ENCODE measurements at regions not wholly inside any gene's neighbourhood (a gene's known extent, or its start where the extent isn't known, plus 50 kb on each side); places are given as distances from the start of the nearest gene placed in this dataset.

DNA sequence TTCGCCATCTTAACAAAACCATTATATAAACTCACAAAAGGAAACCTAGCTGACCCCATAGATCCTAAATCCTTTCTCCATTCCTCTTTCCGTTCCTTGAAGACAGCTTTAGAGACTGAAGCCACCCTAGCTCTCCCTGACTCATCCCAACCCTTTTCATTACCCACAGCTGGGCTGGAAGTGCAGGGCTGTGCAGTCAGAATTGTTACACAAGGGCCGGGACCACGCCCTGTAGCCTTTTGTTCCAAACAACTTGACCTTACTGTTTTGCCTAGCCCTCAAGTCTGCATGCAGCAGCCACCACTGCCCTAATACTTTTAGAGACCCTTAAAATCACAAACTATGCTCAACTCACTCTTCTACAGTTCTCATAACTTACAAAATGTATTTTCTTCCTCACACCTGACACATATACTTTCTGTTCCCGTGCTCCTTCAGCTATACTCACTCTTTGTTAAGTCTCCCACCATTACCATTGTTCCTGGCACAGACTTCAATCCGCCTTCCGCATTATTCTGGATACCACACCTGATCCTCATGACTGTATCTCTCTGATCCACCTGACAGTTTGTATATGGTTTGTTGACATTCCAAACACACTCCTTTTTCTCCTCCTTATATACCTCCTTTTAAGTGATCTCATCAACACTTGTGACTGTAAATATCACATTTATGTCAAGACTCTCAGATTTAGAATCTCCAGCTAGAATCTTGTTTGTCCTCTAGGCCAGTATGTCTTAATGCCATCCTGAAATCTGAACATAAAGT is 208.7 kb downstream of the KITLG start:
- DNase-seq: no peak

DNA sequence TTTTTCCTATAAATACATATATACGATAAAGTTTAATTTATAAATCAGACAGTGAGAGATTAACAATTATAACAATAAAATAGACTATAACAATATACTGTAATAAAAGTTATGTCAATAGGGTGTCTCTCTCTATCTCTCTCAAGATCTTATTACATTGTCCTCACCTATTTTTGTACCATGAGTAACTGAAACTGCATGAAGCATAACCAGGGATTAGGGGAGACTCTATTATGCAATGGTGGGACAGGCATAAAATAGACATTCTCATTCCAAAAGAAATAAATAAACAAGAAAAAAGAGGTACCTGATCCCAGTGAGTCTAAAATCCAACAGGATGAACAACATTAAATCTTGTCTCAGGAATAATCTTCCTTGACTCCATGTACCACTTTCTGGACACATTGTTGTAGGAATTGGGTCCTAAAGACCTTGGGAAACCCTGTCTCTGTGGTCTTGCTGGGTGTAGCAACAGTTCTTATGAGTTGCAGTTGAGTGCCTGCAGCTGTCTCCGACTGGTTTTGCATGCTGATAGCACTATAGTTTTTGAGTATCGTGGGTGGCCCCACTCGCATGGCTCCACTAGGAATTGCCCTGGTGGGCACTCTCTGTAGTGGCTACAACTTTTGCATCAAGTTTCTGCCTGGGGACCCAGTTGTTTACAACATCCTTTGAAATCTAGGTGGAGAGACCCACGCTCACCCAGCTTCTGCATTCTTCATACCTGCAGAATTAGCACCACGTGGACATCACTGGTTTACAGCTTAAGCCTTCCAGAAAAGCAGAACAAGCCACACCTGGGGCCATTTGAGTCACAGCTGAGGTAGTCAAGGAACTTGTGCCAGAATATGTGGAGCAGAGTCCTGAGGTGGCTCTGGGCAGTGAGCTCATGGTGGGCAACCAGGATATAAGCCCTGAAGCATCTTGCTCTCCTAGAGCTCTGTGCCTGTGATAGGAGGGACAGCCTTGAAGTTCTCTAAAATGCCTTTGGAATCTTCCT is 204.7 kb downstream of the KITLG start:
- DNase-seq: no peak

DNA sequence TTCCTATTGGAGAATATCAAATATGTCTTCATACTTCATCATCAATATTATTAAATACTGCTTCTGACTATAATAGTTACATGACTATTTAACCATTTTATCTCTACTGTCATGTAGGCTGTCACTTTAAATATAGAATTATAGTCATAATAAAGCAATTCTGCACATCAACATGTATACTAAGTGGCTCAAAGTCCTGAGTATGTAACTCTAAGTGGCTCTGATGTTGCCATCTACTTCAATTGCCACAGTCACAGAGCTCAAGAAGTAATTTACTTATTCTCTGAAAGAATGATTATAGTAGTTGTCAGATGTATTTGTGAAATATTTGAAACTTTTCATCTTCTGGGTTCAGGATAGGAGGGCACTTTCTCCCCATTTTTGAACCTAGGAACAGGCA is 202.3 kb downstream of the KITLG start:
- DNase-seq: no peak

DNA sequence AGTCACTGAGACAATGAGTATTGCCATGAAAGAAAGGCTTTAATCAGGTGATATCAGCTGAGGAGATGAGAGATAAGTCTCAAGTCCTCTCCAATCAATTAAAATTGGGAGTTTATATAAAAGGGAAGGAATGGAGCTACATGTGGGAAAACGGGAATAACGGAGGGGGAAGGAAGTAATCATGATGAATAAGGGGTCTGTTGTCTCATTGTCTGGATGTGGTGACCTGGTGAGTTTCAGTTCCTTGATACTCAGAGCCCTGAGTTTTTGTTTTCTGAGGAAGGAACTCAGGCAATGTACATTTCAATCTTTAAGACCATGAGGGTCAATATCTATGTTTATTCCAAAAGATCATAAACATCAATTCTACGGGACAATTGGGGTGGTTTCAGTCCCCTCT is 198.8 kb downstream of the KITLG start:
- no peak for DNase-seq

- no peak for DNase-seq
Observed at GRCh38 chr12:88383405-88383804, 196.9 kb downstream of the KITLG start.

- DNase-seq: no peak
Observed at GRCh38 chr12:88388566-88389540, 191.4 kb downstream of the KITLG start.

DNA sequence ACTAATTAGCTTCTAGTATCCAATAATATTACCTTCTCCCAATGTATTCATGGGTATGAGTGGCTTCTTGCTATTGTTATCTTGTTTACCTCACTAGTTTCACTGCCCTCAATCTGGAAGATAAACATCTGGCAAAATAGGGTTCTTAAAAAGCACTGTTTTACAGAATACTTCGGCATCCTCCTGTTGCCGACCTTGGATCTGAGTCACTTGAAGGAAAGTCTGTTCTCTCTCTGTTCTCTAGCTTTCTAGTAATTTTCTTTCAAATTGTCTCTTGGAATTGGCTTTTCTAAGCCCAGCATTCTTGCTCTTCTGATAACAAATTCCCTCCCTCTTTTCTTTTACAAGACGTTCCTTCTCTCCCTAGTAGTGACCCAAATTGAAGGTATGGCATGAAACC is 189.5 kb downstream of the KITLG start:
- no peak for DNase-seq

- DNase-seq: no peak
Observed at GRCh38 chr12:88391556-88391955, 188.7 kb downstream of the KITLG start.

GRCh38 chr12:88393017-88393767 is 187.1 kb downstream of the KITLG start:
- no peak for DNase-seq

GRCh38 chr12:88398031-88398430 is 182.2 kb downstream of the KITLG start:
- DNase-seq: no peak

- no peak for DNase-seq
Observed at GRCh38 chr12:88399811-88400210, 180.5 kb downstream of the KITLG start.

GRCh38 chr12:88400302-88400701 is 180.0 kb downstream of the KITLG start:
- no peak for DNase-seq

- DNase-seq: no peak
Observed at GRCh38 chr12:88401155-88401554, 179.1 kb downstream of the KITLG start.

DNA sequence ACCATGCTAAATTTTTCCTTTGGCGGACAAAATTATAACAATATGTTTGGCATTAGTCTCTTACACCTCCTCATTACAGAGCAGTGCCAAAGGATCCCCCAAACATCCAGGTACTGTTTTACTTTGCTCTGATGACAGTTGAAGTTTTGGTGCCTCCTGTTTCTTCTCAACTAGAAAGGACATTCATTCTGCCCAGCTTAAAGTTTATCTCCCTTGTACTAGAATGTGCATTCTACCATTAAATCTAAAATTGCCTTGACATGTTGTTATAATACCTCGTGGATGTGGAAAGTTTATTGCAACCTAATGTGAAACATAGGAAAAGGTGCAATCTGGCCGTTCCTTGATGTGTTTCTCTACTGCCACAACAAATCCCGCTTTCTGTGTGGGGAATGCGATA is 173.4 kb downstream of the KITLG start:
- DNase-seq: no peak

DNA sequence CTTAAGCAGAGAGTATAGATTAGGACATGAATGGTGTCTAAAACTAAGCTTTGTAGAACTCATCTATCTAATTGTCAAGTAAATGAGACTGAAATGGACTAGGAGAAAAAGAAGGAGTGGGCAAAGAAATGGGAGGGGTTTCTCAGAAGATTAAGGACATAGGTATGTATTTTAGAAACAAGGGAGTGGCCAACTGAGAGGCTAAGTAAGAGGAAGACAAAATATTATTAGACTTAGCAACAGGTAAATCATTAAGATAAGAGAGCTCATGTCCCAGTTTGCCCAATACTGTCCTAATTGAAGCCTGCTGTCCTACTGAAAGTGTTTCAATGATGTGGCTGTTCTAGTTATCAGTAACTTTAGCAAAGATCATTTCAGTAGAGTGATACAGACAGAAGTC is 171.4 kb downstream of the KITLG start:
- DNase-seq: no peak

- DNase-seq: no peak
Observed at GRCh38 chr12:88409257-88409656, 171.0 kb downstream of the KITLG start.

DNA sequence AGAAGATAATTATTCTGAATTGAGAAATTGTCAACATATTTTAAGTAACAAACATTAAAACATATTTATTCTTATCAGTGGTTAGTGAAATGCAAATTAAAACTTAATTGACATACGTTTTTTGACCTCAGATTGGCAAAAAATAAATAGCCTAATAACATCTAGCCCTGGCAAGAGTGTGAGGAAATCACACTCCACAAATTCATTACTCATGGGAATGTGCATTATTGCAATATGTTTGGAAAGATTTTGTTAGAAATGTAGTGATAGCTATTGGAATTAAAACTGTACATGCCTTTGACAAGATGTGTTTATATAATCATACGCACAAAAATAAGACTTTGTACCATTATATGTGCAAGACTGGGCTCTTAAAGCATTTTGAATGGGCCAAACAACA is 168.6 kb downstream of the KITLG start:
- DNase-seq: no peak

DNA sequence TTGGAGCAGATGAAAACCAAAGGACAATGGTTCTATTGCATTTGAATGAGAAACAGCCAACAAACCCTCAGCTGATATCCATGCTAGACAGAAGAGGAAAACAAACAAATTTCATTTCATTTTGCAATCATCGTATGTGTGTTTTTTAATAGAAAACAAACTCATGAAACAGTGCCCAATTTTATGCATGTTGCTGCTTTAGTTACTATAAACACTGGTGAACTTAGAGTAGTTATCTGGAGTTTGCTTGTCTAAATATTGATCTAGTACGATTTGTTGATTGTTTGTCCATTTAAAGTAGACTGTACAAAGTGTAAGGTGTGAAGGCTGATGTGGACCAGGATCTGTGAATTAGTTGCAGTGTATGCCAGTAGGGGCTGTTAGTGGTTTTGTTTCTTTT is 166.6 kb downstream of the KITLG start:
- no peak for DNase-seq

DNA sequence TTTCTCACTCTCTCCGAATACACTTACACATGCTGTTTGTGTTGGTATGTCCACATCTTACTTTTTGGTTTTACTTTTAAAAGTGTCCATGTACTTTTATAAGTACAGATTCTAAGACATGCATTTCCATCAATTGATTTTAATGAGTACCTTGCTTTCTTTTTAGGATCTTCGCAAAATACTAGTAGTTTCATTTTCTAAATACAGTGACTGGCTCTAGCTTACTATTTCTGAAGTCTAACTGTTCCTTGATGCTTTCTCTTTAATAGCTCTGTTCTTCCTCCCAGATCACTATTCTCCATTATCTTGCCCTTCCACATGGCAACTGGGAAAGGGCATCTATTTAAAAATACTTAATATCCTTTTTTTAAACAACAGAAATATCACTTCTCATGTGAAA is 164.1 kb downstream of the KITLG start:
- no peak for DNase-seq

- DNase-seq: peak; percentile 59
Observed at GRCh38 chr12:88416786-88417185, 163.5 kb downstream of the KITLG start.

DNA sequence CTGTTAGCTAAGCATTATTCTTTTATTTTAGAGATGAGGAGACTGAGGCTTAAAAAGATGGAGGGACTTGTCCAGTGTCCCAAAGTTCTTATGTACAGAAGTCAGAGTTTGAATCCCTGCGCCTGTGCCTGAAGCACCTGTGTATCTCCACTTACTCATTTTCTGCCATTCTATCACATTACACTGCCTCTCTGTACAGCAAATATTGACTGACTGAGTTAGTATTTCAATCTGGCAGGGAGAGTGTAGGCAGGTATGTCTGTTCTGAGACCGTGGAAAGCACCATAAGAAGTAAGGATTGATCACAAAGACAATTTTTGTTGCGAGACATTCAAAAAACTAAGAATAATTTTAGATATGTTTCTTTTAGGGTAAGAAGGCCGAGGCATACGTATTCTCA is 162.7 kb downstream of the KITLG start:
- peak; percentile 89 for DNase-seq

DNA sequence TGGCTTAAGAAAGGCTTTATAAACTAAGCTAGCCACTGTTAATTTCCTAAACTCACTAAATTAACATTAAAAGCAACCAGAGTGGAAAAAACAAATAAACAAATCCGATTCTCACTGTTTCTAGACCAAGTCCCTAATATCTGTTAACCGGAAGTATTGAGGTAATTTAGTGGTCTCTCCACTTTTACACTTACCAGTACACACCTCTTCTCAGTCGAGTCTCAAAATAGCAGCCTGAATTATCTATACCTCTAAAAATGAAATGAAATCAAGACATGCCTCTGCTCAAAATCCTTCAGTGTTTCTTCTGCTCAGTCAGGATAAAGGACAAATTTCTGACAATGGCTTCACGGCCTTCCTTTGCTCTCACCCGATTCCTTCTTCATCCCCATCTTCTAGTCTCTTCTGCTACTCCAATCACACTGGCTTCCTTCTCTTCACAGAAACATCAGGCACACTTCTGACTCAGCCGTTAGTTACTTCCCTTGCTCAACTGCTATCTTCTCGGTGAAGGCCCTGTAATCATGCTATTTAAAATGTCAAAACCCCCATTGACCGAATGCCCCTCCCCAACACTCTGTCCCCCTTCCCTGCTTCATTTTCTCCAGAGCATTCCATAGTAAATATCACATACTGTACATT is 161.3 kb downstream of the KITLG start:
- no peak for DNase-seq

Data from NCI-H1092 treated with DMSO at 0.1 percent for 48 hours (cell line).